Hematopoietic multipotent progenitor cell treated with erythropoietin and hydrocortisone succinate and interleukin-3 and kit ligand, for 4 days (in vitro differentiated cells): ENCODE measurements at regions not wholly inside any gene's neighbourhood (a gene's known extent, or its start where the extent isn't known, plus 50 kb on each side); places are given as distances from the start of the nearest gene placed in this dataset.

Experiments
- DNase-seq: peaks from one replicate; pipeline ENCODE4 v3.0.0-alpha.2; 2015

DNA sequence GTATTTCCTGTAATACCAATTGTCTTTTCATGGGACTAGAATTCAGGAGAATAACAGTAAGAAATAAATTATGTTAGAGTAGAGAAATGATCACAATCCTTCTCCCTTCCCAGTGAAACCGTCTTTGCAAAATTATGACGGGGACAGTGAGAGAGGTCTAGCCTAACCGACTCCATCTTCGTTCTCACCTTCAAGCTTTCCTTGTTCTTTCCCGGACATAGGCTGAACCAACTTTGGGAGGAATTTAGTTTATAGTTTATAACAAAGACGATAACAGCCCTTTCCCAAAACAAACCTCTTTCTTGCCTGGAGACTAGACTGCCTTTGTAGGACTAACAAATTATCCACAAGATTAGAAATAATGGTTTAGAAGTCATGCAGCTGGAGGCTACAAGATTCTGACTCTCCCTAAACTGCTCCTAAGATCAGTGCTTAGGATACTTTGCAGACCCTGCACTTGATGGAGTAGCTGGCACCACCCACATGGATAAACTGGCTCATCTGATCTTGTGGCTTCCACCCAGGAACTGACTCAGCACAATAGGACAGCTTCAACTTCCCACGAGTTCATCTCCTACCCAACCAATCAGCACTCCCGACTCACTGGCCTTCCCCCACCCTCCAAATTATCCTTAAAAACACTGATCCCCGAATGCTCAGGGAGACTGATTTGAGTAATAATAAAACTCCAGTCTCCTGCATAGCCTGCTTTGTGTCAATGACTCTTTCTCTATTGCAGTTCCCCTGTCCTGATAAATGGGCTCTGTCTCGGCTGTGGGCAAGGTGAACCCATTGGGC, 521.2 kb upstream of the TBX3 start:
- DNase-seq = no peak

DNA sequence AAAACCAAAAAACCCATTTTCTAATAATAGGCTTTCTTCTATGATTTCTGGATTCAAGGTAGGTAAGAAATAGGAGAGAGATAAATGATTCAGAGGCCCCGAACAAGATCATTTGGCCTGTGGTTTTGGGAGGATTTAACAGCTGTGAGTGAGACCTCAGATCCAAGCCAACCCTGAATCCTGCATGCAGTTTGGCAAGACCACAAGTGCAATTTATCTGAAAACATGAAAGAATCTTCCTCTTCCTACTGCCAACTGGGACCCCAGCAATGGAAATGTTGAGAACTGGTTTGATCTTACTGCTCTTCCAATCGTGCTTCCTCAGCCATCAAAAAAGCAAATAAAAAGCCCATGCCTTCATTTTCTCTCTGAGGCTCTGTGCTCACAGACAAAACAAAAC, 519.7 kb upstream of the TBX3 start:
- no peak for DNase-seq

DNA sequence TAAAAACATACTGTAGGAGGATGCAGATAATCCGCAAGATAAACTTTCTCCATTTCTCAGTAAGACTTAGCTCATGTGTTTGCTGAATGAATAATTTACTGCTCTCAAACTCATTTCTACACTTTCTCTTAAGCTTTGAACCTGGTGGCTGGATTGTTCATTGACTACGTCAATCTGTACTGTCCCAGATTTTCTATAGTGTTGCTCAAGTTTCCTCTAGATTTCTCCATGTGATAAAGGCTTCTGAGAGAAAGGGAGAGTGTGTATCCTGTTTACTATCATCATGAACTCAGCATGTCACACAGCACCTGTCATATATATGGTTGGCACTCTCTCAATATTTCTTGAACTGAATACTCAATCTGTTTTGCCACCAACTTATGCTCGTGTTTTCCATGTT, 518.0 kb upstream of the TBX3 start:
- DNase-seq = no peak

DNA sequence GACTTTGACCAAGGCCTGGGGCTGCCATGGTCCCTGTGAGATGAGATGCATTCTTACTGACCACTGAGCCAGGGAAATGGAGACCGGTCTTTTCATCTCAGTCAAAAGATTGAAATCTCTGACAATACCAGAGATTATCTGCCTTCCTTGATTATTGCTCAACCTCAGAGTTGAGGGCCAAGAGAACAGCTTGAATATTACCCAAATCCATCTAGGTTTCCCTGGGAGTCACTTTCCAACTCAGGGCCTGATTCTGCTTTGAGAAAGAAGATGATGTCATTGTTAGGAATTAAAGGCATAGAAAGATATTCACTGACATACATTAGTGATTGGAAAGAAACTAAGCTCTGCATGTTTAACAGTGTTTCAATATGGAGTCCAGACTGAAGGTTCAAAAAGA, 515.9 kb upstream of the TBX3 start:
- DNase-seq = no peak

DNA sequence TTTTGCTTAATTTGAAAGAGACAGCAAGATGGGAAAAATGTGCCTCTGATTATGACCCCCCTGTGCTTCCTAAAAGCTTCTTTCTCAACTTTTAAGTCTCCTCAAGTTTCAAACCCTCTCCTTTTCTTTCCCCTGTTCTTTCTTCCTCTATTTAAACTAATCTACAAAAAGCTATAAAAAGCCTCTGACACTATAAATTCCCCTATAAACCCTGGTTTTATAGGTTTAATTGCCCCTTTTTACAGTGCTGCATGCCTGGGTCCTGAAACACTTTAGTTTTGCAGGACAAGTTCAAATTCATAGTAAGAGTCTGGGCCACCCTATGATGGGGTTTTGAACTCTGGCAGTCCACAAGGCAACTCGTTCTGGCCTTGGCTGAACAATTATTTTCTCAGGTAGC, 510.9 kb upstream of the TBX3 start:
- no peak for DNase-seq

DNA sequence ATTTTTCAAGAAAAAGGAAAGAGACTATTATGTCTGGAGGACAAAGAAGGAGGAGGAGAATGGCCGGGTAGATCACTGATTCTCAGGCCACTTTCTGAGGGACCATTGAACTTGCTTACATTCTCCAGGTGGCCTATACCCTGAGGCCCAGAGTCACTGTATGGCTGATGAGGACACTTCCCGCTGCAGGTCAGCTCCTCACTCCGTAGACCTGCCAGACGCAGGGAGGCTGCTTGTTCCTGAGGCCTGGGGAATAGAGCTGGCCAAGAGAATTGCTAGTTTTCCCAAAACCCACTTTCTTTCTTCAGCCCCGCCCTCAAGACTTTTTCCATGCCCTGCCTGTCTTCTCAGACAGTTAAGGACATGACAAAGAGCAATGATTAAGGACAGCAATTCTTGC, 510.5 kb upstream of the TBX3 start:
- no peak for DNase-seq

DNA sequence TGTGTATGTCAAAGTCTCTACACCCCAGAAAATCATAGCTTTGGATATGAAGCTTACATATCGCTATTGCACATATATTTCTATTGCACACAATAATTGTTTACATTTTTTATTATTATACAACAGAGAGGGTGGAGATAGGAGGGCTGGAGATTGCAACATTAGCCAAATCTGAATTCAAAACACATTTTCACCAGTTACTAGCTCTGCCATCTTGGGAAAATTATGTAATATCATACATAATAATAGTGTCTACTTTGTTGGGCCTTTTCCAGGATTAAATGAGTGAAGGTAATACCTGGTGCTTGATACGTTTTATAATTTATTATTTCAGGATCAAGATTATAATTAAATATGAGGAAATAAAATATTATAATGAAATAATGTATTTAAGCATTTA, 507.4 kb upstream of the TBX3 start:
- DNase-seq = no peak

DNA sequence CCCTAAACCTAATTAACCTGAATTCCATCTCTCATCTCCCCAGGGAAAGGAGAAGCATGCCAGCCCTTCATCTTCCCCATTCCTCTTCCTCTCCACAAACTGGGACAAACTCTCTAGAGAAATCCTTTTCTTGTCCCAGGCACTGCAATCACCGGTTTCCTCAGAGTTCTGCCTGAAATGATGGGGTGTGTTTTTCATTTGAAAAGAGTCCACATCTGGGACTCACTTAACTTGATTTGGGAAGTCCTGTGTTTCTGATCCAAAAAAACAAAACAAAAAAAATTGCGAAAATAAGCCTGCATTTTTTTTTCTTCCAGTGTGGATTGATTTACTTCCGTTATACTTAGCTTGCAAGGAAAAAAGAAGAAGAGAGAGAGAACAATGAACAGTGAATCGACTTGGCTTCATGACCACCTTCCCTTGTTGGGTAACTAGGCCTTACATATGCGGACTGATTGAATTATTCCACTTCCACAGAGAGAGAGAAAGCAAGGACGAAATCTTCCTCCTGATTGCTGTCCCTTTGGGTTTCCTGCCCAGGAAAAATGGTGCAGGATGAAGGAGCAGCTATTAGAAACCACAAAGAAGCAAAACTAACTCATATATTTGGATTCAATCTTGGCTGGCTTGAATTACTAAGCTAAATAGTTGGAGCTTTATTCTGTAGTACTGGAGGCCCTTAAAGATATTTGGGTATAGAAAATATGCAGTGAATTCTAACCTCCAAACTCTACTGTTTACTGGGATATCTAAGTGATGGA, 506.2 kb upstream of the TBX3 start:
- DNase-seq = no peak

DNA sequence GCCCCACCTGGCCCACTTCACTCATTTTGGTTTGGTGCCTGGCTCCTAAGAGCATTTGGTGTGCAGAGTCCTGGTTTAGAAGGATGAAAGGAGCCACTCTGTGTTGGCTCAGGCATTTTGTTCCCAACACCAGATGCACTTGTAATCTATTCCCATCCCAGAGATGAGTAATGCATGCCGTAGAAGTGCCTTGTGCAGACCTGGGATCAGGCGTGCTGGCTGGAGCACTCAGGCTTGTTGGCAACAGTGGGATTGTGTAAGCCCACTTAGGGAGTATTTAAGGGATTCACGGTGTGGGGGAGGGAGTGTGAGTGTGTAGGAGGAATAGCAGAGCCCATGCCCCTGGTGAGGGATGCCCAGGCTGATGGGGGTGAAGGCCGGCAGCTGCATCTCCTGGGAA, 501.5 kb upstream of the TBX3 start:
- DNase-seq = no peak

DNA sequence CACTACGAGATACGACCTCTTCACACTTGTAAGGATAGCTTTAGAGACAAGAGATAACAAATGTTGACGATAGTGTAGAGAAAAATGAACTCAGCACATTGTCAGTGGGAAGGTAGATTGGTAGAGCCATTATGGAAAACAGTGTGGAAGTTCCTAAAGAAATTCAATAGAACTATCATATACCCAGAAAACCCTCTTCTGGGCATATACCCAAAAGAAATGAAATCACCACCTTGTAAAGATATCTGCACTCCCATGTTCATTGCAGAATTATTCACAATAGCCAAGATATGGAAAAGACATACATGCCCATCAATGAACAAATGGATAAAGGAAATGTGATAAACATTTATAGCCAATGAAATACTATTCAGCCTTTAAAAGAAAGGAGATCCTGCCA, 499.8 kb upstream of the TBX3 start:
- no peak for DNase-seq

DNA sequence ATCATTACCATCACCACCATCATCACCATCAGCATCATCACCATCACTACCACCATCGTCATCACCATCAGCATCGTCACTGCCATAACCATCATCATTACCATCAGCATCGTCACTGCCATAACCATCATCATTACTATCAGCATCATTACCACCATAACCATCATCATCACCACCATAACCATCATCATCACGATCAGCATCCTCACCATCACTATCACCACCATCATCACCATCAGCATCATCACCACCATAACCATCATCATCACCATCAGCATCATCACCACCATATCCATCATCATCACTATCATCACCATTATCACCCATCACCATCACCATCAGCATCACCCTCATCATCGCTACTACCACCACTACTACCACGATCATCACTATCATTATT, 493.9 kb upstream of the TBX3 start:
- DNase-seq = no peak

DNA sequence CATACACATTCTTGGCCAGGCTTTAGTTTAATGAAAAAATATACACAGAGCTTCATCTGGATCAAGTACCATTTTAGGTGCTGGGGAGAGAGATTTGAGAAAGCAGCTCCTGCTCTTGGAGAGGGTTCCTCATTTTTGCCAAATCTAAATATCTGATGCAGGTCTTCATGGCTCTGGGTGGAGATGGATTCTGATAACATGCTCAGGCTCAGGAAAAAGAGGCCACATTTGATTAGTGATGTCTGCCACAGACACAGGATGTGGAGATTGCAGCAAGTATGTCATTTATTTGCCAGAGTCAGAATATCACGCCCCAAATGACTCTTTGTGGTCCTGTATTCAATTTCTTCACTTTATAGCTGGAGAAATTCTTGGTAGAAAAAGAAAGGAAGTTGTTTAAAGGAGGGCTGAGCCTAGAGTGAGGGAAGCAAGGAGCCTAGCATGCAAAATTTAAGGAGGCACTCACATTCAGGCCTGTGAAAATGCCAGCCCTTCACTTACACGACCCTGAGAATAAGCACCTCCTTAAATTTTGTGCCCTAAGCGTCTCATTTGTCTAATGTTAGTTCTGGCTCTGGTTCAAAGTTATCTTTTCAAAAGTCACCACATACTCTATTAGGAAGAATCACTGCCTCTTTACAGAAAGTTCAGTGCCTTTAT, 492.9 kb upstream of the TBX3 start:
- no peak for DNase-seq

DNA sequence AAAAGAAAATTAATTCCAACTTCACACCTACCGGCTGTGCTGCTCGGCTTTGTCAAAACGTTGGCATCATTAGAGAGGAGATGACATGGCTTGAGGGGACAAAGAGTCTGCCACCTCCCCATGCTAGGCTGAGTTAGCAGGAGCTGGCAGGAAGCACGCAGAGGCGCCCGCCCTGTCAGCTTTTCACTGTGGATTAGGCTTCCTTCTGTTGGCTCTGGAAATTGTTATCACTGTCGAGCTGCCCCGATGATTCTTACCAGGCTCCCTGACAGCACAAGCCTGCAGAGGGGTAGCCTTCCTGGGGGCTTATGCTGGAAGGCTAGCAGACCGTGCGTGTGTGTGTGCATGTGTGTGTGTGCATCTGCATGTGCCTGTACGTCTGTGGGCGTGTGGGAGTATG, 490.9 kb upstream of the TBX3 start:
- DNase-seq = no peak

DNA sequence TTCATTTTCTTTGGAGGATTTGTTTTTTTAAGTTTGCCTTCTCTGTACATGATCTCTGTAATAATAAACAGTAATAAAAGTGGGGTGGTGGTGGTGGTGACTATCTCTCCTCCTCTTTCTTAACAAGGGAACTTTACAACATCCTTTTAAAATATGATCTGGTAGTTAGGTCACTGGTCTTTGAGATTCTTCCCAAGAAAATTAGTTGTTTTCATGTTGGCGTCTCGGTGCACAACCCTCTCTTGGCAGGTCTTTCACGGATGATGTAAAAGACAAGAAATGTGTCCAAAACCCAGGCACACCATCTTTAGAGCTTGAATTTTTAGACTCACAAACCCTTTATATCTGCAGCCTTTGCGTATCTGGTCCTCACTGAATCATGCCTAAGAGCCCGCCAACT, 488.5 kb upstream of the TBX3 start:
- no peak for DNase-seq

DNA sequence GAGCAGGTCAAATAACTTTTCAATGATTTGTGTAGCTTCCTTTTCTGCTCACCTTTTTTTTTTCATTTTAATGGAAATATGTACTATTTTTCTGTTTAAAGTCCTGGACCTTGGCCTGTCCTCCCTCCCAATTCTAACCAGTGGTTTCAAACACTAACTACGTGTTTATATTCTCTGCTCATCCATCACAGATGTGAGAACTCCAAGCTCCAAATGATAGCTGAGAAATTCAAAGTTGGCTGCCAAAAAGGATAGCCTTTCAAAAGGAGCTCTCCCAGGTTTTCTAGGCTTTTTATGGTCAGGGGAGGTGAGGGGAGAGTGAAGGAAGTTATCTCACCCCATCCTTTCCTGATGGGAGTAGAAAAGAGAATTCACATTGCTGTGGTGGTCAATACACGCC, 486.0 kb upstream of the TBX3 start:
- no peak for DNase-seq

DNA sequence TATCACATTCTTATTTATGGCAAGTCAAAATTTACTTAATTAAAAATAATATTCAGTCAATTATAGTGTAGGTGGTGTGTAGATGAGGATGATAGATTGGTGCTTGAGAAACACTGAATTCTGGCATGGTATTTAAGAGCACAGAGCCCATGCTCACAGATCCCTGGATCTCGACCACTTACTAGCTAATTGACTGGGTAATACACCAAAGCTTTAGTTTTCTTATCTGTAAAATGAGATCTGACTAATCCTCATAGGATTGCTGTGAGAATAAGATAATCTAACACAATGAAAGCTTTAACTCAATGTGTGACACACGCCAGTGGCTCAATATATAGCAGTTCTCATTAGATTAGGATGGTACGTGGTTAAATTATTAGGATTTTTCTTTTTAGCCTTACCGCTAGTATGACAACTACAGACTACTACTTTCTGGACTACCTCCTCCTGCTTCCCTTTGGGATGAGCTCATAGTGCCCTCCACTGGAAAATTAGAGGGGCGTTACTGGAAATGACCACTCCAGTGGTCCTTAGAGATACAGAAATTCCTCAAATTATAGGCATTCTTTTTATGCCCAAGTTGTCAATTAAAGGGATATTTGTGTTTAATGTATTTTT, 482.8 kb upstream of the TBX3 start:
- DNase-seq = no peak

DNA sequence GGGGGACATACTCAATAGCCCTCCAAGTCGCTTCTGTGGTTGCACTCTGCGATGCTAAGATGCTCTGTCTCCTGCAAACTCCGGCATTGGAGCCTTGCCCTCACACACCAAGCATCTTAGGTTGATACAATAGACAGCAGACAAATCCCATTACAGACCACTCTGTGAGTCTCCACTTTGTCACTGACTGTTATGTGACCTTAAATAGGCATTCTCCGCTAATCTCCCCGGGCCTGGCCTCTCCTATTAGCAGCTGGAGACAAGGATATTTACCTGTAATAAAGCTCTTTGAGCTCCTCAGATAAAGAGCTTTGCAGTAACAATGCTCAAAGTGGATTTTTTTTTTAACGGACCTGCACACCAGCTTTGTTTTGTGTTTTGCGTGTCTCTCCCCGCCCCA, 479.7 kb upstream of the TBX3 start:
- DNase-seq = no peak

DNA sequence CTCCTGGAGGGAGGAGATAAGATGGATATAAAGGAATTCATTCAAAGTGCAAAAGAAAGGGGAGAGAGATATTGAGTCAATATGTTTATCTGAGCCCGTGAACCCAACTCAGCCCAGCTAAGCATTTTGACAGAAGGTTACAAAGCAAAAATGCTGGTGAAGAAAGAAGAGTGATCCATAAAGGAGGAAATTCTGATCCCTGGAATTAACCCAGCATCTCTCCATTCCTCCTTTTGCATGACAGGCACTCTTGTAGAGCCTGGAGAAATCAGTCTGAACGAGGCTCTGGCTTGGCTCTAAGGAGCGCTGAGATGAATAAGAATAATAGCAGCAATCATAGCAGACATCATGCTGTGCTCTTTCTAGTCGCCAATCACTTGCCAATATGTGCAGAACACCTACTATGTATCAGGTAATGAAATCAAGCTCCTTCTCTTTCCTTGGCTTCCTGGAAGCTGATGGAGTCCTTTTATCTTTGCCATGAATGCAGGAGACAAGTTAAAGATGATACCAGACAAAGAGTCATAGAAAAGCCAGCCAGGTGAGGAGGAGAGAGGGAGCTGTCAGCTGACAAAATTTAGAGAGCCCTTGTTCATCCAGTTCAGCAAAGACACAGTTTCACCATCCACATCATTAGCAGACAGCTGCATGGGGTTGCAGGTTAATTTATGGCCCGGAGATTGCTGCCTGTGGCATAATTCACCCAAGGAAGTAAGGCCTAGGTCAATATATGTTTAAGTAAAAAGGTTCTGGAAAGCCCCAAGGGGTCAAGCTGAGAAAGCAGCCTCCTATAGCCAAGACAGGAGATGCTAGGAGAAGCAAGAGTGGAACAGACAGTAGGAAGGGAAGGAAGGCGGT, 476.5 kb upstream of the TBX3 start:
- no peak for DNase-seq

DNA sequence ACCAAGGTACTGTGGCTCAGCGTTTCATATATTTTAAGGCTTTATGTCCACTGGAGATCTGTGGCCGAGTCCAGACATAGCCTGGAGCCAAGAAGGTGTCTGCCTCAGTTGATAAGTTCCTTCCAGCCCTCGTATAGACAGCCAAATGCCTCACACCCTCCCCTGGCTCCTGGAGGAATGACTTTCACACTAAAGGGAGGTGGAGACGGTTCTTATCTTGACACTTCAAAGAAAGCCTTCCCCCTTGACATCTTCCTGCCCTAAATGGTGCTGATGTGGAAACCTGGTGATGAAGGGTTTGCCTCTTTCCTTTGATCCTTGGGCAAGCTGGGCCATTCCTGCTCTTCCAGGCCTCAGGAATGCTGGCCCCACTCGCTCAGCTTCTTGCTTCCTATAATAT, 474.8 kb upstream of the TBX3 start:
- DNase-seq = no peak

DNA sequence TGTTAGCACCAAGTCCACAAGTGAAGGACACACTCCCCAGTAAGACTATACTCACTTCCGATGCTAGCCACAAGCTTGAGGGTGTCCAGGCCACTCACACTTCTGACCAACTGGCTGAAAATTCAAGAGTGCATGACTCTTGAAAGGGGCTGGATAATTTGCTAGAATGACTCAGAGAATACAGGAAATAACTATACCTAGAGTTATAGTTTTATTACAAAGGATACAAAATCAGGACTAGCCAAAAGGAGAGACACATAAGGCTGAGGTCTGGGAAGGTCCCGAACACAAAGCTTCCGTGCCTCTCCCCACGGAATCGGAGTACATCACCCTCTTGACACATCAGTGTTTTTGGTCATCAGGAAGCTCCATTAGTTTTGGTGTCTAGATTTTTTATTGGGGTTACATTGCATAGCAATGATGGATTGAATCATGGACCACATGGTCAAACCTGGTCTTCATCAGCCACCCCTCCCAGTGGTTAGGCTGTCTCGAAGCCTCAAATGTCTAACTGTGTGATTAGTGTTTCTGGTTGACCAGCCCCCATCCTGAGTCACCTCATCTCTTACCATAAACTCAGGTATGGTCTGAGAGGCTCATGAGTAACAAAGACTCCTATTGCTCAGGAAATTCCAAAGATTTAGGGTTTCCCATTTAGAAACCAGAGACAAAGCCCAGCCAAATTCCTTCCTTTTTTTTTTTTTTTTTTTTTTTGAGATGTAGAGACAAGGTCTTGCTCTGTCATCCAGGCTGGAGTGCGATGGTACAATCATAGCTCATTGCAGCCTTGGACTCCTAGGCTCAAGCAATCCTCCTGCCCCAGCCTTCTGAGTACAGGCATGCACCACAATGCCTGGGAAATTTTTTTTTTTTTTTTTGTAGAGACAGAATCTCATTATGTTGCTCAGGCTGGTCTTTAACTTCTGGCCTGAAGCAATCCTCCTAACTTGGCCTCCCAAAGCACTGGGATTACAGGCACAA, 472.0 kb upstream of the TBX3 start:
- DNase-seq = no peak

DNA sequence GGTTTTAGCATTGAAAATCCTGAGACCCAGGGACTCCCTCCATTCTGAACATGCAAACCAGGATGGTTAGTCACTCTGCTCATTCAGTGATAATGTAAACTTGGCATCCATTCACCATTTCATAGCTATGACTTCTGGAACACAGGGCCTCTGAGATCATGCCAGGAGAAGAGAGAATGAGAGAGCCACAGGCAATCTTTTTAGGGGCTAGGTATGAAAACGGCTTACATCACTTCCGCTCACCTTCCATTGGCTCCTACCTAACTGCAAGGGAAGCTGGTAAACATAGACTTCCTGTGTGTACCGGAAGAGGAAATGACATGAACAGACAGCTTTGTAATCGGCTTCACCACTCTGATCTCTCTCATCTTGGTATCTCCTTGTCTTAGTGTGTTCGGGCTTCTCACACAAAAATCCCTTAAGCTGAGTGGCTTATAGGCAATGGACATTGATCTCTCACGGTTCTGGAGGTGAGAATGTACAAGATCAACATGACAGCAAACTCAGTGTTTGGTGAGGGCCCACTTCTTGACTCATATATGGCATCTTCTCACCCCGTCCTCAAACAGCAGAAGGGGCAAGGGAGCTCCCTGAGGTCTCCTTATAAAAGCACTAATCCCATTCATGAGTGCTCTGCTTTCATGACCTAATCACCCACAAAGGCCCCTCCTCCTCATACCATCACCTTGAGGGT, 465.9 kb upstream of the TBX3 start:
- no peak for DNase-seq
